ENCODE measurements at regions not wholly inside any gene's neighbourhood (a gene's known extent, or its start where the extent isn't known, plus 50 kb on each side); places are given as distances from the start of the nearest gene placed in this dataset.

GRCh38 chr6:129967427-129967826, 51.0 kb upstream of the L3MBTL3 start:
- Mint-ChIP-seq H3K4me1 (peaks cover 4% of the 10 kb centered on the region), H3K27ac (no peak overlapping the region), H3K9me3 (peaks cover 3% of the 10 kb centered on the region), H3K4me3 (no peak overlapping the region), H3K27me3 (ENCODE audit: insufficient read depth, low read depth) (peaks cover 9% of the 10 kb centered on the region), H3K36me3 (no peaks in the 10 kb centered on the region)
- no peak for TF ChIP-seq CTCF (IDR thresholded peaks at IDR 0.05)
- no peak for TF ChIP-seq EZH2phosphoT487 (IDR thresholded peaks at IDR 0.05)
- TF ChIP-seq EZH2 (IDR thresholded peaks at IDR 0.05), result no peak
- Histone ChIP-seq H2AFZ (replicated peaks) (no peak overlapping the region), H3K4me1 (no peaks in the 10 kb centered on the region), H3K79me2 (ENCODE audit: low read depth) (no peaks in the 10 kb centered on the region), H3K27me3 (no peaks in the 10 kb centered on the region), H3K9ac (no peak overlapping the region), H3F3A (ENCODE audit: low read depth) (no peaks in the 10 kb centered on the region), H3K4me3 (no peak overlapping the region), H3K9me3 (ENCODE audit: low read depth) (no peaks in the 10 kb centered on the region), H4K20me1 (ENCODE audit: low read depth) (no peaks in the 10 kb centered on the region), H3K27ac (no peak overlapping the region), H3K36me3 (no peaks in the 10 kb centered on the region), H3K4me2 (no peak overlapping the region)
- DNase-seq (ENCODE audit: low spot score), result no peak

- H3K27me3 ChIP-seq, result no peaks in the 10 kb centered on the region
- H3K4me3 ChIP-seq, result no peak overlapping the region
- no peaks in the 10 kb centered on the region for H3K4me1 ChIP-seq
- peaks cover 9% of the 10 kb centered on the region for H3K27me3 Mint-ChIP-seq (ENCODE audit: insufficient read depth, low read depth)
- no peaks in the 10 kb centered on the region for H3K36me3 ChIP-seq
- no peak overlapping the region for H3K4me2 ChIP-seq
- H3K79me2 ChIP-seq (ENCODE audit: low read depth), result no peaks in the 10 kb centered on the region
- no peaks in the 10 kb centered on the region for H3F3A ChIP-seq (ENCODE audit: low read depth)
- no peak overlapping the region for H2AFZ ChIP-seq (replicated peaks)
- no peaks in the 10 kb centered on the region for H3K36me3 Mint-ChIP-seq
- no peaks in the 10 kb centered on the region for H4K20me1 ChIP-seq (ENCODE audit: low read depth)
- H3K9me3 Mint-ChIP-seq, result peaks cover 3% of the 10 kb centered on the region
- no peak overlapping the region for H3K27ac ChIP-seq
- no peak overlapping the region for H3K27ac Mint-ChIP-seq
- TF ChIP-seq EZH2 (IDR thresholded peaks at IDR 0.05) (no peak), EZH2phosphoT487 (IDR thresholded peaks at IDR 0.05) (no peak), CTCF (IDR thresholded peaks at IDR 0.05) (no peak)
- H3K4me1 Mint-ChIP-seq, result peaks cover 4% of the 10 kb centered on the region
- H3K9me3 ChIP-seq (ENCODE audit: low read depth), result no peaks in the 10 kb centered on the region
- H3K4me3 Mint-ChIP-seq, result no peak overlapping the region
- DNase-seq (ENCODE audit: low spot score), result no peak
- no peak overlapping the region for H3K9ac ChIP-seq
Observed at GRCh38 chr6:129966125-129966524, 52.3 kb upstream of the L3MBTL3 start.

GRCh38 chr6:129965096-129965495, 53.3 kb upstream of the L3MBTL3 start:
- H3F3A ChIP-seq (ENCODE audit: low read depth), result no peaks in the 10 kb centered on the region
- no peak overlapping the region for H3K4me3 Mint-ChIP-seq
- no peak overlapping the region for H2AFZ ChIP-seq (replicated peaks)
- no peaks in the 10 kb centered on the region for H3K9me3 ChIP-seq (ENCODE audit: low read depth)
- H3K27me3 ChIP-seq, result no peaks in the 10 kb centered on the region
- H3K4me3 ChIP-seq, result no peak overlapping the region
- no peak for DNase-seq (ENCODE audit: low spot score)
- no peaks in the 10 kb centered on the region for H3K4me1 ChIP-seq
- peaks cover 4% of the 10 kb centered on the region for H3K4me1 Mint-ChIP-seq
- peaks cover 9% of the 10 kb centered on the region for H3K27me3 Mint-ChIP-seq (ENCODE audit: insufficient read depth, low read depth)
- H3K27ac Mint-ChIP-seq, result no peak overlapping the region
- no peaks in the 10 kb centered on the region for H3K36me3 ChIP-seq
- no peaks in the 10 kb centered on the region for H4K20me1 ChIP-seq (ENCODE audit: low read depth)
- no peaks in the 10 kb centered on the region for H3K79me2 ChIP-seq (ENCODE audit: low read depth)
- no peak overlapping the region for H3K4me2 ChIP-seq
- H3K36me3 Mint-ChIP-seq, result no peaks in the 10 kb centered on the region
- TF ChIP-seq EZH2 (IDR thresholded peaks at IDR 0.05) (no peak), CTCF (IDR thresholded peaks at IDR 0.05) (no peak), EZH2phosphoT487 (IDR thresholded peaks at IDR 0.05) (no peak)
- H3K9ac ChIP-seq, result no peak overlapping the region
- H3K27ac ChIP-seq, result no peak overlapping the region
- peaks cover 3% of the 10 kb centered on the region for H3K9me3 Mint-ChIP-seq

Measured in neural progenitor cell (in vitro differentiated cells).